SW 1271 (cell line): ENCODE measurements at regions not wholly inside any gene's neighbourhood (a gene's known extent, or its start where the extent isn't known, plus 50 kb on each side); places are given as distances from the start of the nearest gene placed in this dataset.
"Not testable (repeated sequence)": the region's sequence is repeated elsewhere in the genome, so short reads cannot be mapped to it uniquely, and the experiment has no call there.

Experiments used
- DNase-seq, 2 experiments: peaks; one replicate each; lab custom pipeline; 2025; lab: John Stamatoyannopoulos, UW

DNA sequence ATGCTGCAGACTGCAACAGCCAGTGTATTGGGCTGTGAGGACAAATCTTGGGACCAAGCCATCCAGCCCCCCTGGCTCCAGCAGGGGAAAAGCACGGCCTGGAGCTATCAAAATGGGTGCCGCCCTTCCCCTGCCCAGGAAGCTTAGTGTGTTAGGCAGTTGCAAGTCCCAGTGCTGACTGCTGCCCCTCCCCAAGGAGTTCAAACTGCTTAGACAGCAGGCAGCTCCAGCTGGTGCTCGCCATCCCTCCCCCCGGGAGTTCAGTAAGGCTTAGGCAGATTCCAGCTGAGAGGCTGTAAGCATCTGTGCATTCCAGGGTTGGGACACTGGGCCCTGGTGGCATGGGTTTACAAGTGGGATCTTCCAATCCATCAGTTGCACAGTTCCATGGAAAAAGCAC lies 579.6 kb upstream of the NR5A2 start:
- no peak for DNase-seq

DNA sequence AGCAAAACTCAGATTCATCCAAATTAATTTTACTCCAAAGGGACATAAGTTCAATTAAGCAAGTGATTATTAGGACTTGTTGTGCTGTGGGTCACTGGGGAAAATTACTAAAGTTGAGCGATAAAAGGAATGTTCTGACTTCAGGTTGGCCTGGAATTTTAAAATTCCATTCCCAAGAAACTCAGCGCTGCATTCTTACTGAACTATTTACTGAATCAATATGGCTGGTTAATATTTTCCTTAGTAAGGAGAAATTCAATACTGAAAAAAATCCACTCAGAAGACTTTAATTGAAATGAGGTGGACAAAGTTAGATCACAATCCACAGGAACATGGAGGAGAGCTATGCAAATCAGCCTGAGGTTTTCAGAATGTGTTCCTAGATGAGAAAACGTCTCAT lies 578.9 kb upstream of the NR5A2 start:
- no peak for DNase-seq

DNA sequence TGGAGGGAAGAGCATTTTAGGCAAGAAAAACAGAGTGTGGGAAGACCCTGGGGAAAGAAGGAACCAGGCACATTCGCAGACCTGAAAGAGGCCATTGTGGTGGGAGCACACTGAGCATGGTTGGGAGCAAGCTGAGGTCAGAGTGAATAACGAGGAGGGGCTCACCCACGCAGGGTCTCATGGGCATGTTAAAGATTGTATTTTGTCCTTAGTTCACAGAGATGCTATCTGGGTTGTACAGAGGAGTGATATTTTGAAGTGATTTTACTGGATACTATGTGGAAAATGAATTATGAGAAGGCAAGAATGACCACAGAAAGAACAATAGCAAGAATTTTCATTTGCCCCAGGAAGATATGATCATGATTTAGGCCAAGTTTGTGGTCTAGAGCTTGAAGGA lies 578.3 kb upstream of the NR5A2 start:
- DNase-seq = no peak

DNA sequence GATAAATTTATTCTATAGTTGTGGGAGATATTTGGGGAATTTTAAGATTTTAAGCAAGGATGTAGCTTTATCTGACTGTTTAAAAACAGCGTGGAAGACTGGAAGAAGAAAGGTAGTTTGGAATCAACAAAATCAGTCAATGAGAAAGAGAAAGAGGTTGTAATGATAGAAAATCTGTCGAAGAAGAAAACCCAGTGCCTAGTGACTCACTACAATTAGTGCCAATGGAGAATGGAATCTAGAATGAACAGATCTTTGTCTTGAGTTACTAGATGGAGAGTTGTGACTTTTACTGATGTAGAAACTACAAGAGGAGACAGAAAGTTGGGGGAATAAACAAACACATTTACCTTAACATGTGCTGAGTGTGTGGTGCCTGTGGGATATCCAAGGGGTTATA lies 577.8 kb upstream of the NR5A2 start:
- DNase-seq = no peak

DNA sequence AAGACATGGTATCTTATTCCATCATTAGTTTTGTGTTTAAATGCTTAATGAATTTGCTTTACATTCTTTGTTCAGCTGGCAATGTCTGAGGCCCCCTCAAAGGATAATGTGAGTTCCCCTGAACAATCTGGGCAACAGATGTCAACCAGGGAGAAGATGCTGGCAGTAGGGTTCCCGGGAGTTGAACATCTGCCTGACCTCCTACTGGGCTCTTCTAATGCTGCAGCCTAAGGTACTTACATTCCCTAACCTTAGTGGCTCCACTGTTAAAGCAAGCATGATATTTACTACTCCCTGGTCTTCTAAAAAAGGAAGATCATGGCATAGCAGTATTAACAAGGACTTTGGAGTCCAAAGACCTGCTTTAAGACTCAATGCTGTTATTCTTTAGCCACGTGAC lies 574.9 kb upstream of the NR5A2 start:
- DNase-seq = no peak

DNA sequence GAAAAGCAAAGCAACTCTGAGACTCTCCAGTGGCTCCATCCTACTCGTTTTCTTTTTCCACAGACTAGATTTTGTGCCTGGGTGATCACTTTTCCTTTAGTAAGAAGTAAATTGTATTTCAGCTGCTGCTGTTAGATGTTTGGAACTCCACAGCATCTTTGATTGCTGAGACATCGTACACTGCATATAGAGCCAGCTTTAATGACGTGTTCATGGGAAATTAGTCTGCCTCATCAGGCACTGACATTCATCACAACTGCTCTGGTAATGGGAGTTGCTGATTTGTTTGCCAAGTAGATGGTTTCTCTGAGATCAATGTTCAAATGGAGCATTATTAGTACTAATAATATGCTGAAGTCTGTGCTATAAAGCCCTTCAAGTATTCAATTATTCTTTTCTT lies 573.8 kb upstream of the NR5A2 start:
- DNase-seq = no peak

DNA sequence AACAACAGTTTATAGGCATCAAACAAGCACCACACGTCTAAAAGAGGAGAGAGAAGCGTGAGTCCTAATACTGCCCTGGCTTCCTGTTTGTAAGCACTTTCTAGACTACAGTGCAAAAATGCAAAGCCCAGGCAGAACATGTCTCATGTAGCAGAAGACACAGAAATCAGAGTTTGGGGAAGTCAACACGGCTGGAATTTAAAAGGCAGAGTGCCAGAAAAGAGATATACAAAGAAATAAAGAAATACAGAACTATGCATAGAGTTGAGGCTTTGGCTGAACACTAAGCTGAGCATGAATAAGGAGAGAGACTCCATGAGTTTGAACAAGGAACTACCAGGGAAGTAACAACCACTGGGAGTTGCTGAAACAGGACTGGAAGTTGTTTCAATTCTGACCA lies 566.6 kb upstream of the NR5A2 start:
- DNase-seq = no peak

DNA sequence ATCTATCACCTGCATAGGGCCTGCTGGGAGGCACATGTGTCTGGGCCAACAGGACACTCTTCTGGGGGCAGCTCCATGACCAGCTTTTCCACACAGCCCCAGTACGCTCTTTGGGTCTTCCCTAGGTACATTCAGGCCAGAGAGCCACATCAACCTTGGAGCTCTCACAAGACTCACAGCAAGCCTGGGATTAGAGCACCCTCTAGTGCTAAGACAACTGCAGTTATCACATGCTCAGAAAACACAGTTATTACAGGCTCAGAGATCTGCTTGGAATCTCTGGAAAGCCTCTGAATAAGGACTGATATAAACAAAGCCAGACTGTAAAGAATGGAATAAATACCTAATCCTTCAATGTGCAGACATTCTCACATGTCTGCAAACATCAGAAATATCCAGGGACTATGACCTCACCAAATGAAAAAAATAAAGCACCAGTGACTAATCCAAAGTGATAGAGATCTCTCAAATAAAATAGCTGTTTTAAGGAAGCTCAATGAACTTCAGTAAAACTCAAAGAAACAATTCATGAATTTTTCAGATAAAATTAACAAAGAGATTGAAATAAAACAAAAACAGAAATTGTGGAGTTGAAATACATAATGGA lies 563.9 kb upstream of the NR5A2 start:
- peak in 1 of 2 experiments; percentile 18 for DNase-seq

DNA sequence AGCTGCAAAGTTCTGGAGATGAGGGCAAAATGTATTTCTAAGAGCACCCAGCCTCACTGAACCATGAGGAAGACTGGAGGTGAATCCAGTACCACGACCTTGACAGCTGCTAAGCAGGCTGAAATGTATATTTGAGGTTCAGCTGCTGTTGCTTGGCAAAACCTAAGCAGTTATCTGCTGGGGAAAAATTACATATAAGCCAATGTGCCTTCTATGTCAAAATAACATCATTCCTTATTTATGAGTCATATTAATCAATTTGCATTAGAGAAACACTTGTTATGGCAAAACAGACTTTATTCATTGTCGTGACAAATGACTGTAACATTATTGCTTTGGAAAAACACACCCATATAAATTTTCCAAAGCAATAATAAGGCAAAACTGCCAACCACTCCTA lies 560.5 kb upstream of the NR5A2 start:
- DNase-seq = no peak

DNA sequence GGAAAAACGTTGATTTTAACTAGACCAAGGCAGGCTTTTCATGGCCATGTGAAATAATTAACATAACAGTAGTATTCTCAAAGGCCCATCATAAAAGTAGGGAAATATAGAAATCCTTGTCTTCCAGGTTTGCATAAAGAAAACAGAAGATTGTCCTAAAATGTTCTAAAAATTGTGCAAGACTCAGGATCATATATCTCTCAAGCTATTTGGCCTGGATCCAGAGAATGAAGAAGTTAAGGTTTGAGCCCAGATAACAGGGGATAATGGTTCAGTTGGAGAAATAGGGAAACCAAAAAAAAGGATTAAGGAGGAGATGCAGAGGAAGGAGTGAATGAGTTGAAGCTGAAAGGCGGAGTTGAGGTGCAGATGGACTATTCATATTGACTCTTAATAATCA lies 555.5 kb upstream of the NR5A2 start:
- no peak for DNase-seq

DNA sequence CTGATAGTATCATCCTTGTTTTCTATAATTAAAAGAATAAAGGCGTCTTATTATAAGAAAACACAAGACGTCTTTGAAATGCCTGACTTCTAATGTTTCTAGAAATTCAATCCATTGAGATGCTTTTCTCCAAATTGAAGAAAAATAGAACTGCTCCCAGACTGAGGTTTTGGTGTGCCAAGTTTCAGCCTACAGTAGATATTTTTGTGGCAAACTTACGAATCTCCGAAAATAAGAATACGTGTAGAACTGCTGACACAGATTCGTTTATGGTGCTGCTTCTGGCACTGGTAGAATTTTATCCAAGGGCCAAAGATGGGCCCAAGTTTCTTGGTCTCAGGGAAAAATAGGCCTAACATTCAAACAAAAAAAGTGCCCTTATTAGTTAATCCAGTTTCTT lies 554.5 kb upstream of the NR5A2 start:
- no peak for DNase-seq

DNA sequence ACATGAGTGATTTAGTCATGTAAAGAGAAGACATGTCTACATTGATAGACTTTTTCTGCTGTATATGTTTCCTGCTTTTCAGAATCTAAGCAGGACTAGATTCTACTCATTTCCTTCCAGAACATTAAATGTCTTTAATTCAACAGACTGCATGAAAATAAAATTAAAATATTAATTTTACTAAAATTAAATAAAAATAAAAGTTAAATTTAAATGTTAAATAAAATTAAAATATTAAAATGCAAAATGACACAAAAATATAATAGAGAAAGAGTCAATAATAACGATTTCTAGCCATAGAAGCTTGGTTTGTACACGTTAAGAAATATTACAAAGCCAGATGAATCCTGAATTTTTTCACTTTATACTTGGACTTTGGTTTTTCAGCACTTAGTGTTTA lies 552.8 kb upstream of the NR5A2 start:
- no peak for DNase-seq

DNA sequence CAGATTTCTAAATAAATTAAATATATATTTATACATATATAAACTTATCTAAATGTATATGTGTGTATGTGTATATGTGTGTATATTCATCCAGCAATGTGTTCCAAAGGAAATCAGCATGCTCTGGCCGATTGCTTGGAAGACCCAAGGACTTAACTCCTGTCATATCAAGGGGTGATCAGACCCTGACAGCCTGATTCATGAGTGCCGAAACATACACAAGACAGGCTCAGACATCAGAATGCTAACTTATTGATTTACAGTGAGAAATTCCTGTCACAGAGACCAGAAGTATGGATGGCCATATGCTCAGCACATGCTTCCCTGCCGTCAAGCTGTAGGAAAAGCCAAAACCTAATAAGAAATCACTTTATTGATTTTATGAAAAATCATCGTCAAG lies 545.1 kb upstream of the NR5A2 start:
- DNase-seq = no peak

DNA sequence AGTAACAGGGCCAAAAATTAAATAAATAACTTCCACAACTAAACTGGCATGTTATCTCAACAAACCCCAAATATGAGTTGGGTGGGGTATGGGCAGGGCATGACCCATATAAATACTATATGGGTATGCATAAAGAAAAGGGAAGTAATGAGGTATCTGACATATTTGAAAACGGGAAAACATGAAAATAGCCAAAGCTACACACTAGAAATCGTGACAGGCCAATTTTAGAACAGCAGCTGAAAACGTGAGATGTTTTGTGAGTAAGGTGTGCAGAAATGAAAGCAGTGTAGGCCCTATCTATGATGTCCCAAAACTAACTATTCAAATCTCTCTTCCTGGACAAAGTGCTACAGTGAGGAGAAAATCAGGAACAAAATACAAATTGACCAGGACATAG lies 537.9 kb upstream of the NR5A2 start:
- DNase-seq = no peak

DNA sequence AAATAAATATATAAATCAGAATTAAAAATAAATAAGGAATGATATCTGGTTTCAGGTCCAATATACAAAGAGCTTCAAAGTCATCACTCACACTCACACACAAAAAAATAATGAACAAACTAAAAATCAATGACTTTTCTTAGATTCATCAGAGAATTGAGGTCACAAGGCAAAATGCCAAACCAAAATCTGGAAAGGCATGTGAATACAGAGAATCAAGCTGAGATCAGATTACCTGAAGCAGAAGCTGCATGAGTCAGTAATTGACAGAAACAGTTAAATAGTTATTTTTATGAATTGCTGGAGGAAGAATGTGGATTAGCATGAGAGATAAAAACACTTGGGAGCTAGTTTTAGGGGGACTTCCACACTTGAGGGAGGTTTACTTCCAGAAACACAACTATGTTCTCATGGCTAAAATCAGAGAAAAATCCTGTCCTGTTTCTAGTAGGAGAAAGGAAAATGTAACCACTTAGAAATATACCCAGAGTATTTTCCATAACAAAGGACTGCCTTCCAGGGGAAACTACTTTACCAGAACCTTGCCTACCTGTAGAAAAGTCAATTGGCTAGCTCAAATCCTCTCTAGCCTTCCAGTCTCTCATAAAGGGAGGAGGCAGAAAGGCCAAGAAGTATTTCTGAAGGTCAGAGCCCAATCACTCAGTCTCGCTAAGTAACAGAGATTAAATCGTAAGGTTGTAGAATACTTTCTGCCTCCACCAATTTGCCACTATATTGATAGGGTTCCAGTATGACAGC lies 536.6 kb upstream of the NR5A2 start:
- no peak for DNase-seq

DNA sequence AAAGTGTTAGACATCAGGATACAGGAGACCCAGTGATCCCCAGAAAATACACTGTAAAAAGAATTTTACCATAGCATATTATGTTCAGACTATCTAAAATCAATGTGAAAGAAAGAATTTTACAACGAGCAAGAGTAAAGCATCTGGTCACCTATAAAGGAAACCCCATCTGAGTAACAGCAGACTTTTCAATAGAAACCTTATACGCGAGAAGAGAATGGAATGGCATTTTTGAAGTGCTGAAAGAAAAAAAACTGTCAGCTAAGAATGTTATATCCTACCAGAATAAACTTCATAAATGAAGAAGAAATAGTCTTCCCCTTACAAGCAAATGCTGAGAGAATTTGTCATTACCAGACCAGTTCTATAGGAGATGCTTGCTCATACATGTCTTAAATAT lies 532.1 kb upstream of the NR5A2 start:
- no peak for DNase-seq

DNA sequence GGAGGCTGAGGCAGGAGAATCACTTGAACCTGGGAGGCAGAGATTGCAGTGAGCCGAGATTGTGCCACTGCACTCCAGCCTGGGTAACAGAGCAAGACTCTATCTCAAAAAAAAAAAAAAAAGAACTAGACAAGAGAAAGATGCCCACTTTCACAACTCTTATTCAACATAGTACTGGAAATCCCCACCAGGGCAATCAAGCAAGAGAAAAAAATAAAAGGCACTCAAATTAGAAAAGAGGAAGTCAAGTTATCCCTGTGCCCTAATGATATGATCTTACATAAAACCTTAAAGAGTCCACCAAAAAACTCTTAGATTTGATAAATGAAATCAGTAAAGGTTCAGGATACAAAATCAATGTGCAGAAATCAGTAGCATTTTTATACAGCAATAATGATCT lies 528.7 kb upstream of the NR5A2 start:
- not testable (repeated sequence) for DNase-seq

DNA sequence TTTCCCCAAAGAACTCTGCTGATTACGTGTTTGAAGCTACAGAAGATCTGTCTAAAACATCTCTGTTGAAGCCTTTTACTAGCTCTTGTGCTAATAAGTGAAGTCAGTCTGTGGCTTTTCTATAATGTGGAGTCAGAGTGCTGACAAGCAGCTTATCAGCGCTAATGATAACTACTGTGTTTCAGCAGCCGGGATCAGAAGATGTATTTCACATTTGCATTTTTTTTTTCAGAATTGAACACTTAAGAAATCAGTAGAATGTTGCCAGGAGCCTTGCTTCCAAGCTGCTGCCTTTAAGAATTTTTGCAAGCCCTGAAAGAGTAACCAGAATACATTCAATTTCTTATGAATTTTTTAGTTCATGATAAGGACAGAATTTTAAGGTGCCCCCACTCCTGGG lies 519.4 kb upstream of the NR5A2 start:
- DNase-seq = no peak

DNA sequence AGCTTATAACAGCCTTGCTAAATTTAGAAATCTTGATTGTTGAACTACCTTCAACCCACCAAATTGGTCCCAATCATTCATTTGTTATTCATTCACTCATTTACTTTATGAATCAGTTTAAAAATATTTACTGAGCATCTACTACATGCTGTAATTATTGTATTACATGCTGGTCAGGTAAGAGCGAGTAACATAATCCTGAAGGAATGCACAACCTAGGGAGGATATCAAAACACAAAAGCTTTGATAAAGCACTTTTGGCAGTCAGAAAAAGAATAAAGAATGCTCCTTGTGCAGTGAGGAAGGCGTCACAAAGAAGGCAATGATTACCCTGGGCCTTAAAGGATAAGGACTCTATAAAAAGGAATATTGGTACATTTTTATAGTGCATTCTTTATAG lies 518.9 kb upstream of the NR5A2 start:
- no peak for DNase-seq

DNA sequence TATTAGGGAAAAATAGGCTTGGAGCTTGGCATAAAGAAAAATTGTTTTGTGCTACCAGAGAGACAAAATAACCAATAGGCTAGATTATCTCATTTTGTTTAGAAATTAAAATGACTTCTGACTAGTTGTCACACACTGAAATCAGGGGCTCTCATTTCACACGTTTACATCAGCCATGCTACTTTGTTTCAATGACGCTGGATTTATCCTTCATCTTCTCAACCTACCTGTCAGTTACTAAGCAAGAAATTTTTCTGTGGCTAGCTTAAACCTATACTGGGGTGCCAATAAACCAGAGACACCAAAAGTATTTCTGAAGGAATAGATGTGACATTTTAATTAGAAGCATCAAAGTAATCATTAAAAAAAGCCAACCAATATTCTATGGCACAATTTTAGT lies 518.1 kb upstream of the NR5A2 start:
- DNase-seq = no peak

DNA sequence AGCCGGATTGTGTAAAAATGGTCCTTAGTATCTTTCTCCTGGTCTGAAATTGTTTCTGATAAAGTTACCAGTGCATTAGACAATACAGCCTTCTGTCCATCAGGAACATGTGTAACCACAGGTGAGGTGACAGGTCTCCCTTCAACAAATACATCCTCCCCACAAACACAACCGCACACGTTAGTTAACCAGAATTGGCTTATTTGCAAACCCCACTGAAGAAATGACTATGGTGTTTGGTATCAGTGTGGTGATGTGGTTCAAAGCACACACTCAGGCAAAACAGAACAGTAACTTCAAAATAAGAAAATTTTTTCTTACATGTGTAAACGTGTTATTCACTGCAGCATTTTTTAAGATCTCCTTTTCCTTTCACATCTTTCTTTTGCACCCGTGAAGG lies 517.2 kb upstream of the NR5A2 start:
- DNase-seq = no peak

DNA sequence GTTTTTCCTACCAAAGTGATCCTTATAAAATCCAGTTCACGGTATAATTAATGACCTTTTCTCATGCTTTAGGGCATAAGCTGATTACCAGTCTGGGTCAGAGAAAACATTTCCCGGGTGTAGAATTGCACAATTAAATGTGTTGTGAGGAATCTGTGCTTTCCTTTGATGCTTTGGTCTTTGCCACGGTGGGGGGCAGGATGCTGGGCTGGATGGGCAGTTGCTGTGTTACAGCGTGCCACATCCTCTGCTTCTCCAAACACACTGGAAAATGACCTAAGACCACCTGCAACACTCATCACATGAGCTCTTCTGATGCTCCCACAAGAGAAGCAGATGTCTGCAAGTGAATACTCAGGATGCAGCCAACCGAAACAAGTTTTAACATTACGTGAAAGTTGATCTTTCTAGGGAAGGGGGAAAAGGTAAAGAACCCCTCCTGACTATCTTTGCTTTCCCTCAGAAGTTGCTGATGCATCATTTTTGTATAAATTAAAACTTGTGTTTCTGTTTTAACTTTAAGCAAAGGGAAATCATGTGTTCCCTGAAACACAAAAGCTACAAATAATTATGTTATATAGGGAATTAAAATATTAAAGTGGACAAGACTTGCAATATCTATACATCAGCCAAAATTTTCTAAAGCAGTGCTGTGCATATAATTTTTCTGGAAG lies 515.3 kb upstream of the NR5A2 start:
- no peak for DNase-seq

DNA sequence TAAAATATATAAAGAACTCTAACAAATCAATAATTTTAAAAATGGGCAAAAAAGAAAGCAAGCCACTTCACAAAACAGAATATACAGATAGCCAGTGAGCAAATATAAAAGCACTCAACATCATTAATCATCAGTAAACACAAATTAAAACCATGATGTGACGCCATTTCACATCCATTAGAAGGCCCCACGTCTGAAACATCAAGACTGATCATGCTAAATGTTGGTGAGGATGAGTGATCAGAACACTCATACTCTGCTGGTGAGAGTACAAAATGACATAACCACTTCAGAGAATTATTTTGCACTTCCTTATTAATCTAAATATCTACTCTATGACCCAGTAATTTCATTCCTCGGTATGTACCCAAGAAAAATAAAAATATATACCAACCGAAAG lies 512.2 kb upstream of the NR5A2 start:
- DNase-seq = no peak

DNA sequence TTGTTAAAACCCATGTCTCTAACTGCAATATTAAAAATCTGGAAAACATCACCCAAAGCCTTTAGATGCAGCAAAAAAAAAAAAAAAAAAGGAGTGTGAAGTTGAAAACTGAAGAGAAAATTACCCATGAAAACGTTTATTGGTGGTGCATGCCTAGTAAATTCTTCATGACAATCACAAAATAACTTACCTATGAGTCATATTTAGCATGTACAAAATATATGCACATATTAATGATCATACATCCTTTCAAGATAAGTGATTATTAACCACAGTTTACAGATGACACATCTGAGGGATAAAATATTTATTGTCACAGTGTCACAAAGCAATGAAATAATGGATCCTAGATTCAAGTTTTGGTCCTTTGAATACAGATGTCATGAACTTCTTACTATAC lies 505.2 kb upstream of the NR5A2 start:
- no peak for DNase-seq
